Stimulated activated CD8-positive, alpha-beta memory T cell treated with anti-CD3 and anti-CD28 coated beads, Interleukin-12 subunit alpha, Interleukin-12 subunit beta, amount 100 ng/mL, for 1 hour (primary cell): ENCODE measurements at regions not wholly inside any gene's neighbourhood (a gene's known extent, or its start where the extent isn't known, plus 50 kb on each side); places are given as distances from the start of the nearest gene placed in this dataset.
"Not testable (repeated sequence)": the region's sequence is repeated elsewhere in the genome, so short reads cannot be mapped to it uniquely, and the experiment has no call there.

Source experiments
- DNase-seq: peaks from one replicate; pipeline ENCODE4 v3.0.0-alpha.2; 2020; ENCODE audit warnings: low read depth

GRCh38 chr1:234821840-234822239, 211.9 kb upstream of the IRF2BP2 start:
- DNase-seq, result no peak

DNA sequence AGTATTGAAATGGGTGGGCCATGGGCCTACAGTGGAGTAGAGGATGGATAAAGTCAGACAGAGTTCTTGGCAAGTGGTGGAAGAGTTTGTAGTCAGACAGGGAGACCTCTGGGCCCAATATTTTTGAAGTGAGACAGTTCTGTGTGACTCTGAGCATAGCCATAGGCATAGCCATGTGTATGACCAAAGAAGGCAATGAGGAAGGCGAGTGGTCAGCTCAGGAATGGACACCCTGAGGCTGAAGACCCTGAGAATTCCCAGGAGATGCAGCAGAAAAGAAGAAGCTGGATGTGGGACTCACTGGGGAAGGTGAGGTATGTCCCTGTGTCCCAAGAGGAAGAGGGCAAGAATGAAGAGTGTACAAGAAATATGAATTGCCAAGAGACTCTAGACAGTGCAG, 210.6 kb upstream of the IRF2BP2 start:
- no peak for DNase-seq

GRCh38 chr1:234819845-234820244, 209.9 kb upstream of the IRF2BP2 start:
- DNase-seq, result not testable (repeated sequence)

DNA sequence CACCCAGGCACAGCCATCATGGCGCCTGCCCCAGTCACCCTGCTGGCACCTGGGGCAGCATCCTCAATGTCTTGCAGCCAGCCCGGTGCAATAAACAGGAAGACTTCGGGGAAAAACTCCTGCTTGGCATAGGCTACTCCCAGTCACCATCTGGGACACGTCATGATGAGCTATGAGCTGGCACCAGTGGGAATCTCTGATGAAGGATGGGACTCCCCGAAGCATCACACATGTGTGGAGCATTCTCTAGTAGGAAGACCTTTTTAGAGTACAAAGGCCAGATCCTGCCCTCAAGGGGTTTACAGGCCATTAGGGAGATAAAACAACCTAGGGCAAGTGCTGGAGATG, 208.0 kb upstream of the IRF2BP2 start:
- not testable (repeated sequence) for DNase-seq

GRCh38 chr1:234817313-234818039, 207.5 kb upstream of the IRF2BP2 start:
- DNase-seq, result not testable (repeated sequence)

DNA sequence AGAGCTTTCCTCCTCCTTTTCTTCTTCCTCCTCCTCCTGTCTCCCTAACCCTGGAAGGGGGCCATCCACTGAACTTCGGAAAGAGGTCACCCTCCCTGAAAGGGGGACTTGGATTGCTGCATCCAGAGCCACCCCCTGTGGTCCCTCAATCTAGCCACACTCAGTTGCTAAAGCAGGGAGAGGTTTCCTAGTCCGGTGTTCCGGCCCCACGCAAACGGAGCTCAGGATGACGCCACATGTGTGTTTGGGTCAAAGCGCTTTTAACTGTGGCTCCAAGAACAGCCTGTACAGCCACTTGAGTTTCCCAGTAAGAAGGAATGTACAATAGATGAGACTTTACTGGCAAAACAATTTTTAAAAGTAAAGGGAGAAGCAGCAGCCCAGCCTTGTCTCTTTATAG, 206.9 kb upstream of the IRF2BP2 start:
- DNase-seq, result not testable (repeated sequence)

DNA sequence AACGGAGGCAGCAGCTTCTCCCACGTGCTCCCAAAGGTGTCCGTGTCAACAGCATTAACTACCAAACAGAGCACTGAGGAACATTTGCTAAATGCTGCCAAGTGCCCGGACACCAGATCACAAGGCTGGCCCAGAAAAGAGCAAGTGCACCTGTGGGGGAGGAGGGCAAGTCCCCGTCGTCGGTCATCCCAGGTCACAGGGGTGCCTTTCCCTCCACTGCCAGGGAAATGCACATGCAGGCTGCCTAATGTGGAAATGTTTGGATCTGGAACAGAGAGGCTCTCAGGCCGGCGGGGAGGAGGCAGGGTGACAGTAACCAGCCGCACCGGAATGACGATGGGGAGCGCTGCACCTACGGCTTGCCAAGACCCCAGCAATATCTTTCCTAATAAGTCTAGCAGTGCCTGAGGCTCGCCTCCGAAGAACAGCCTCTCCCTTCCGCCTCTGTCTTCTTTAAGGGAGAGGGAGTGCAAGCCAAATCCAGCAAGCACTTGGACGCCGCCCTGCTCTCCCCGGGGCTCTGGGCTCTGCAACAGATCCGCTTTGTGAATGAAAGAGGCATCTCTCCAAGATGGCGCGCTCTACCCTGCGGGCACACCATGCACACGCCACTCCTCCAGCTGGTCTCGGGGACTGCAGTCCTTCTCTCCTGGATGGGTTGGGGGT, 206.3 kb upstream of the IRF2BP2 start:
- not testable (repeated sequence) for DNase-seq

DNA sequence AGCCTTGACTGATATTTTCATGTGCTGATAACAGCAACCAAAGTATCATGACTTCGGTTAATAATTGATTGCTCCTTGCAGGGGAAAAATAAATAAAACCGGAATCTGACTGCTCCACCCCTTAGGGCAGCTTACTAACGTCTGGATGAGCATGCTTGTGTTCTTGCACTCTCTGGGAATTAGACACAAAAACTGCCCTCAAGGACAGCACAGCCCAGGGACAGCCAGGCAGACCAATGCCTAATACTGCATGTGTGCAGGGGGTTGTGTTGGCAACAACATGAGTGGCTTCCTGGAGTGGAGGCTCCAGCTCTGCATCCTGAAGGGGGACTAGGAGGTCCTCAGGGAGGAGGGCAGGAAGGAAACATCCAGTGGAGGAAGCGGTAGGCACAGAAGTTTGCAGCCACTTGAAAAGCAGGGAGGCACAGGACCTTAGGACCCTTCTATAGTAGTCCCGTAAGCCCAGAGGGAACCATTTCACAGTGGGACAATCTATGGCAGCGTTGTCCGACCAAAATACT, 205.4 kb upstream of the IRF2BP2 start:
- DNase-seq, result not testable (repeated sequence)

GRCh38 chr1:234814235-234814634, 204.3 kb upstream of the IRF2BP2 start:
- not testable (repeated sequence) for DNase-seq

DNA sequence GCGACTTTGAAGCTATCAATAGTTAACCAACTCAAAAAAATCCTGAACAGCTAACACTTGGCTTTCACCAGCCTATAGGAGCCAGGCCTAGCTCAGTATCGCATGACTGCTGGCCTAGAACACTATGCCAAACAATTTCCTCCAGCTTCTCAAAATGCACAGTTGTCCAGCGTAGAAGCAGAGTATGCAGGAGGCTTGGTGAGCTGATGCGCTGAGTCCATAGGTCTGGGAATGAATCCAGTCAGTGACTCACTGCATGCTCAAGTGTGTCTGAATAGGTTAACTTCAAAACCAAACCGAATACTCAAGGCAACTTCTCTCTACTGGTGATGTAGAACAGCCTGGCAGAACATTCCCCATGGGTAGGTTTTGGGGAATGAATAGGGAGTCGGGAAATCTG, 201.8 kb upstream of the IRF2BP2 start:
- DNase-seq, result not testable (repeated sequence)

DNA sequence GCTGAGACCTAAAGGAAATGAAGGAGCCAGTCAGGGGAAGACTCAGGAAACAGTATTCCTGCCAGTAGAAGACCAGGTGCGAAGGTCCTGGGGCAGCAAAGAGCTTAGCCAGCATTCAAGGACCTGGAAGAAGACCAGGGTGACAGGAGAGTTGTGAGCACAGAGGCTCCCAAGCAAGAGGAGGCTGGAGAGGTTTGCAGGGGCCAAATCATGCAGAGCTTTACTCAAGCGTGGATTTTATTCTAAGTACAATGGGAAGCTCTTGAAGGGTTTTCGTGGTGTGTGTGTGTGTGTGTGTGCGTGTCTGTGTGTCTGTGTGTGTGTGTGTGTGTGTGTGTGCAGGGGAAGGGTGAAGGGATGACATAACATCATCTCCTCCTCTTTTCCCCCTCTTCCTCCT, 200.7 kb upstream of the IRF2BP2 start:
- DNase-seq, result not testable (repeated sequence)

- DNase-seq, result not testable (repeated sequence)
Observed at GRCh38 chr1:234809854-234810245, 199.9 kb upstream of the IRF2BP2 start.

- DNase-seq, result not testable (repeated sequence)
Observed at GRCh38 chr1:234808943-234809853, 199.2 kb upstream of the IRF2BP2 start.

- not testable (repeated sequence) for DNase-seq
Observed at GRCh38 chr1:234808459-234808858, 198.5 kb upstream of the IRF2BP2 start.

GRCh38 chr1:234807705-234808104, 197.7 kb upstream of the IRF2BP2 start:
- not testable (repeated sequence) for DNase-seq

GRCh38 chr1:234802586-234802985, 192.6 kb upstream of the IRF2BP2 start:
- not testable (repeated sequence) for DNase-seq

DNA sequence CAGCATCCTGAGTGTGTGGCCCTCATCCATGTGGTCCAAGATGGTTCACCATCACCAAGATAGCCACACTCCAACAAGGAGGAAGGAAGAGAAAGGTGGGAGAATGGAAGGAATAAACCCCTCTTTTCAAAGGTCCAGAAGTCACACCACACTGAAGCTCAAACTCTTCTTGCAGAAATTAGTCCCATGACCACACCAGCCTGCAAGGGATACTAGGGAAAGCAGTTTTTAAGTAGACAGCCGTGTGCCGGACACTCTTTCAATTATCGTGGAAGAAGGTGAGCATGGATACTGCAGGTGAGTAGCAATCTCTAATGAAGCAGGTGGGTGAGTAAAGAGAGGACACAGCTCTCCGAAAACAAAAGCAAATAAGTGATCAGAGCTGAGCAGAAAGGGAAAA, 191.7 kb upstream of the IRF2BP2 start:
- DNase-seq, result not testable (repeated sequence)

DNA sequence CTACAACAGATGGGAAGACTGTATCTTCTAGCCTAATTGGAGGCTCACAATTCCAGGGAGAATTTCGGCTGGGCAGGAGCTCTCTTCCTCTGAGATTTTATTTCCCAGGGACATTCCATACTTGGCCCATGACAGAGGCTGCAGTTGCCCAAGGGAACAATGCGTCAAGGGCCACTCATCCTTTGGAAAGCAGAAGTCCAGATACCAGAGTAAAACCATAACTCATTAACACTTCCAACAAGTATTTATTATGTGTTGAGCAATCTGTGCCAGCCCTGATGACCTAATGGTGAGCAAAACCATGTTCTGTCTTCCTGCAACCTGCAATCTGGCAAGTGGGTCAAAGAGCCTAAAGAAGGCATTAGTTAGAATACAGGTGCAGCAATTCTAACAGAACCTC, 191.2 kb upstream of the IRF2BP2 start:
- not testable (repeated sequence) for DNase-seq

GRCh38 chr1:234800563-234800962, 190.6 kb upstream of the IRF2BP2 start:
- DNase-seq, result not testable (repeated sequence)

DNA sequence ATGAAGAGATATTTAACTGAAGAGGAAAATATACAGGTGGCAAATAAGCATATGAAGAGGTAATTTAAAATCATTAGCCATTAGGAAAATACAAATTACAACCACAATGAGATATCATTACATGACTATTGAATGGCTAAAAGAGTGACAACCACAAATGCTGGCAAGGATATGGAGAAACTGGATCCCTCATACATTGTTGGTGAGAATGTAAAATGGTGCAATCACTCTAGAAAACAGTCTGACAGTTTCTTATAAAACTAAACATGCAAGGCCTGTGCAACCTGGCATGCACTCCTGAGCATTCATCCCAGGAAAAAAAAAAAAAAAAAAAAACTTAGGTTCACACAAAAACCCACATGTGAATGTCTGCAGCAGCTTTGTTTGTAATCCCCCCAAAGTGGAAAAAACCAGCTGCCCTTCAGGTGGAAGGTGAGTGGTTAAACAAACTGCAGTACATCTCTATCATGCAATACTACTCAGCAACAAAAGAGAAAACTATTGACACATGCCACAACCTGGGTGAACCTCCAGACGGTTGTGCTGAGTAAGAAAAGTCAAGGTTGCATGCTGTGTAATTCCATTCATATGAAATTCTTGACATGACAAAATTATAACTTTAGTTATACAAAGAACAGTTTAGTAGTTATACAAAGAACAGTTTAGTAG, 189.2 kb upstream of the IRF2BP2 start:
- DNase-seq, result not testable (repeated sequence)

GRCh38 chr1:234797216-234797615, 187.2 kb upstream of the IRF2BP2 start:
- not testable (repeated sequence) for DNase-seq

DNA sequence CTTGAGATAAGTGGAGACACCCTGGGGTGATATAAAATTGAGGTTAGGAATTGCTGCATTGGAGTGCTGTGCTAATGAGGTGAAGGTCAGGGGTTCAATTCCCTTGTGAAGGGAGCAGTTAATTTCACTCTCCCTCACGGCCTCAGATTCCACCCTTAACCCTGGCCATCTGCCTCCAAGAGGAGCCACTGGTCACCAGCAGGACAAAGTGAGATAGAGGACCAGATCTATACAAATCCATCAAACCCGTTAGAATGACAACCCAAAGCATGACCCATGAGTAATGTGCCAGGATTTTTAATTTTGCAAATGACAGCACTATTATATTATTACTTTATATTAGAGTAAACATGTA, 186.4 kb upstream of the IRF2BP2 start:
- DNase-seq, result not testable (repeated sequence)
